Activated CD8-positive, alpha-beta T cell treated with anti-CD3 and anti-CD28 coated beads for 36 hours (primary cell): ENCODE measurements at regions not wholly inside any gene's neighbourhood (a gene's known extent, or its start where the extent isn't known, plus 50 kb on each side); places are given as distances from the start of the nearest gene placed in this dataset.

ENCODE experiments used
- ATAC-seq: fragments of 200-7000 bp; cut with Tn5 transposase; one replicate; pipeline ENCODE4 v1.10.0; 2021; ENCODE audit warnings: mild to moderate bottlenecking, moderate library complexity
- CTCF ChIA-PET: fragments of 350-600 bp; sonication (Branson Sonifier 250); formaldehyde crosslinking; loops from one replicate; lab custom pipeline; 2021; ENCODE audit warnings: antibody characterized with exemption; lab: Charles Lee
- POLR2A ChIA-PET: fragments of 350-600 bp; sonication (Branson Sonifier 250); formaldehyde crosslinking; loops from one replicate; lab custom pipeline; 2021; ENCODE audit warnings: antibody characterized with exemption; lab: Charles Lee
- DNase-seq: peaks from one replicate; pipeline ENCODE4 v3.0.0-alpha.2; 2020
- H3K27ac Mint-ChIP-seq: one replicate; pipeline ENCODE4 v1.8.0; 2021; ENCODE audit warnings: mild to moderate bottlenecking, mixed read lengths
- H3K27me3 Mint-ChIP-seq: one replicate; pipeline ENCODE4 v1.8.0; 2021; ENCODE audit warnings: mixed read lengths
- H3K36me3 Mint-ChIP-seq: one replicate; pipeline ENCODE4 v1.8.0; 2021; ENCODE audit warnings: low read depth, mixed read lengths
- H3K4me1 Mint-ChIP-seq: one replicate; pipeline ENCODE4 v1.8.0; 2021; ENCODE audit warnings: low read depth, mixed read lengths
- H3K4me3 Mint-ChIP-seq: one replicate; pipeline ENCODE4 v1.8.0; 2021; ENCODE audit warnings: mild to moderate bottlenecking, moderate library complexity, mixed read lengths
- H3K9me3 Mint-ChIP-seq: one replicate; pipeline ENCODE4 v1.8.0; 2021; ENCODE audit warnings: mixed read lengths
- CTCF ChIP-seq: fragments of 200-600 bp; IDR thresholded peaks from one replicate; pipeline ENCODE4 v1.8.0; 2022; ENCODE audit warnings: antibody characterized with exemption, mild to moderate bottlenecking
- intact Hi-C: fragments of 100-400 bp; cut with micrococcal nuclease; formaldehyde crosslinking; loops from one replicate; pipeline ENCODE4 v1.10.0; 2022

- H3K36me3 Mint-ChIP-seq = no peaks in the 10 kb centered on the region
- no peaks in the 10 kb centered on the region for H3K4me1 Mint-ChIP-seq
- DNase-seq (no peak), ATAC-seq (no peak)
- no peak overlapping the region for H3K27ac Mint-ChIP-seq
- intact Hi-C loops = no loop called here
- ChIA-PET CTCF (no interaction called here), POLR2A (no interaction called here)
- peaks cover 10% of the 10 kb centered on the region for H3K27me3 Mint-ChIP-seq
- no peaks in the 10 kb centered on the region for H3K9me3 Mint-ChIP-seq
- H3K4me3 Mint-ChIP-seq = no peak overlapping the region
- TF ChIP-seq CTCF = no peak
Measured at GRCh38 chr6:138609801-138610430, 110.6 kb upstream of the NHSL1 start.

GRCh38 chr6:138610816-138611215 lies 111.5 kb upstream of the NHSL1 start:
- H3K27me3 Mint-ChIP-seq = peaks cover 8% of the 10 kb centered on the region
- no peak for TF ChIP-seq CTCF
- H3K4me1 Mint-ChIP-seq = no peaks in the 10 kb centered on the region
- POLR2A ChIA-PET = no interaction called here
- H3K27ac Mint-ChIP-seq = no peak overlapping the region
- DNase-seq = no peak
- CTCF ChIA-PET = no interaction called here
- intact Hi-C loops = no loop called here
- no peak overlapping the region for H3K4me3 Mint-ChIP-seq
- no peaks in the 10 kb centered on the region for H3K36me3 Mint-ChIP-seq
- no peak for ATAC-seq
- H3K9me3 Mint-ChIP-seq = no peaks in the 10 kb centered on the region

- H3K36me3 Mint-ChIP-seq = no peaks in the 10 kb centered on the region
- H3K9me3 Mint-ChIP-seq = no peaks in the 10 kb centered on the region
- no peaks in the 10 kb centered on the region for H3K4me1 Mint-ChIP-seq
- H3K27ac Mint-ChIP-seq = no peak overlapping the region
- no peak for TF ChIP-seq CTCF
- DNase-seq (no peak), ATAC-seq (no peak)
- intact Hi-C loops = no loop called here
- no peaks in the 10 kb centered on the region for H3K27me3 Mint-ChIP-seq
- CTCF ChIA-PET = no interaction called here
- no peak overlapping the region for H3K4me3 Mint-ChIP-seq
- POLR2A ChIA-PET = no interaction called here
Measured at GRCh38 chr6:138614151-138614550, 114.9 kb upstream of the NHSL1 start.

- POLR2A ChIA-PET = no interaction called here
- Mint-ChIP-seq H3K36me3 (no peaks in the 10 kb centered on the region), H3K4me1 (no peaks in the 10 kb centered on the region), H3K27ac (no peak overlapping the region), H3K27me3 (no peaks in the 10 kb centered on the region), H3K9me3 (no peaks in the 10 kb centered on the region), H3K4me3 (no peak overlapping the region)
- ATAC-seq (no peak), DNase-seq (no peak)
- intact Hi-C loops = no loop called here
- CTCF ChIA-PET = interaction anchor here (1.2 kb wide), 1 partner anchor 28 kb away, joined by 4 read pairs; no protein-coding TSS in a partner anchor
- TF ChIP-seq CTCF = no peak
Measured at GRCh38 chr6:138618168-138618567, 118.9 kb upstream of the NHSL1 start.

- H3K36me3 Mint-ChIP-seq = no peaks in the 10 kb centered on the region
- TF ChIP-seq CTCF = no peak
- H3K27me3 Mint-ChIP-seq = no peaks in the 10 kb centered on the region
- CTCF ChIA-PET = interaction anchor here (0.7 to 1.6 kb wide), 2 partner anchors 31 to 170 kb away, joined by 3 to 5 read pairs; no protein-coding TSS in a partner anchor
- H3K4me1 Mint-ChIP-seq = no peaks in the 10 kb centered on the region
- no peak overlapping the region for H3K27ac Mint-ChIP-seq
- H3K9me3 Mint-ChIP-seq = no peaks in the 10 kb centered on the region
- DNase-seq (no peak), ATAC-seq (no peak)
- no peak overlapping the region for H3K4me3 Mint-ChIP-seq
- POLR2A ChIA-PET = interaction anchor here (0.6 to 0.7 kb wide), 2 partner anchors 51 to 121 kb away, joined by 3 to 4 read pairs; no protein-coding TSS in a partner anchor
- intact Hi-C loops = no loop called here
Measured at GRCh38 chr6:138620630-138621029, 121.3 kb upstream of the NHSL1 start.
